ENCODE measurements at regions not wholly inside any gene's neighbourhood (a gene's known extent, or its start where the extent isn't known, plus 50 kb on each side); places are given as distances from the start of the nearest gene placed in this dataset.
"Not testable (repeated sequence)": the region's sequence is repeated elsewhere in the genome, so short reads cannot be mapped to it uniquely, and the experiment has no call there.

GRCh38 chr21:18819507-18819906, 415.9 kb upstream of the TMPRSS15 start:
- no peak overlapping the region for H3K4me3 ChIP-seq (ENCODE audit: control insufficient read depth, low read depth, low read length)
- TF ChIP-seq CTCF (IDR thresholded peaks at IDR 0.05; ENCODE audit: control insufficient read depth, insufficient read depth, low read depth, low read length, missing control alignments), result no peak
- no peak for DNase-seq (ENCODE audit: low read depth)

DNA sequence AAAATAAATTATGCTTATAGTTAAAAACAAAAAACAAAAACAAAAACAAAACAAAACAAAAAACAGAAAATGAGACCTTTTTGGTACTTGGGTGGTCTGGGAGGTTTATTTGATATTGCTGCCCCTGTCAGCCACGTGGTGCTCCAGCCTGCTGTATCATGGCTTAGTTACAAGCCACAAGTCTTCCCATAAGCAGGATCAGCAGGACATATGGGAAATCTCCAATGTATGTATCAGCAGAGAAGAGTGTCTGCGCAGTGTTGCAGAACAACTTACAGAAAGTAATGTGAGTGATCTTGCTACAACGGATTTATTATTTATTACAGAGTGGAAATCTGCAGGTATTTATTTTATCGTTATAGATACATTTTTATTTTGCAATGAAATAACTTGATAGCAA, 423.0 kb upstream of the TMPRSS15 start:
- no peak overlapping the region for H3K4me3 ChIP-seq (ENCODE audit: control insufficient read depth, low read depth, low read length)
- TF ChIP-seq CTCF (IDR thresholded peaks at IDR 0.05; ENCODE audit: control insufficient read depth, insufficient read depth, low read depth, low read length, missing control alignments), result no peak
- DNase-seq (ENCODE audit: low read depth), result no peak

- TF ChIP-seq CTCF (IDR thresholded peaks at IDR 0.05; ENCODE audit: control insufficient read depth, insufficient read depth, low read depth, low read length, missing control alignments), result no peak
- no peak overlapping the region for H3K4me3 ChIP-seq (ENCODE audit: control insufficient read depth, low read depth, low read length)
- no peak for DNase-seq (ENCODE audit: low read depth)
Measured at GRCh38 chr21:18831942-18832676, 428.5 kb upstream of the TMPRSS15 start.

DNA sequence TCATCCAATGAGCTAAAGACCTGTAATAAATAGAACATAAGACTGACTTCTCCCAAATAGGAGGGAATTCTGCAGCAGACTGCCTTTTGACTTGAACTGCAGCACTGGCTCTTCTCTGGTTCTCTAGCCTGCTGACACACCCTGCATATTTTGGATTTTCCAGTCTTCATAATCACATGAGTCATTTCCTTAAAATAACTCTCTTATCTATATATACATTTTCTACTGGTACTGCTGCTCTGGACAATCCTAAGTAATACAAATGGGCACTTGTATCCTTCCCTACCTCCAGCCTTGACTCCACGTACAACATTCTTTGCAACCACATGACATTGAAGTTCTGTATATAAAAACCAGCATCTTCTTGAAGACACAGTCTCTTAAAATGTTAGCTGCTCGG, 429.4 kb upstream of the TMPRSS15 start:
- no peak for TF ChIP-seq CTCF (IDR thresholded peaks at IDR 0.05; ENCODE audit: control insufficient read depth, insufficient read depth, low read depth, low read length, missing control alignments)
- no peak overlapping the region for H3K4me3 ChIP-seq (ENCODE audit: control insufficient read depth, low read depth, low read length)
- DNase-seq (ENCODE audit: low read depth), result no peak

GRCh38 chr21:18834121-18834520, 430.5 kb upstream of the TMPRSS15 start:
- DNase-seq (ENCODE audit: low read depth); H3K4me3 ChIP-seq (ENCODE audit: control insufficient read depth, low read depth, low read length): not testable (repeated sequence)

DNA sequence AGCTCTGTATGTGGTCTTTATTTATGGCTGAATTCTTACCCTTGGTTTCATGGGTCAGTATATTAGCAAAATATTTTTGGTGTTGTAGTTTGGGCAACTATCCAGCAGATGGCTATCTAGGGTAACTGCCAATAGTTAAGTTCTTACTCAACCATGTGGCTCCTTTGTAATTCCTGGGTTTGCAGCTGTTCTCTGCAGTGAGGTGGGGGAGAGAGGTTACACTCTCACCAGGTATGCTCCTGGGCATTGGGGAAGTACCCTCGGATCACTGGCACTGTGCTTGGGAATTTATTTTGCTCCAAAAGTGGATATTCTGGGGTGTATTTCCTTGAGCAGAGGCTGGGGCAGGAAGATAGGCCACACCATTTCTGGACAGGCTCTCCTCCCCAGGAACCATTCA, 436.7 kb upstream of the TMPRSS15 start:
- no peak for DNase-seq (ENCODE audit: low read depth)
- no peak overlapping the region for H3K4me3 ChIP-seq (ENCODE audit: control insufficient read depth, low read depth, low read length)
- no peak for TF ChIP-seq CTCF (IDR thresholded peaks at IDR 0.05; ENCODE audit: control insufficient read depth, insufficient read depth, low read depth, low read length, missing control alignments)

DNA sequence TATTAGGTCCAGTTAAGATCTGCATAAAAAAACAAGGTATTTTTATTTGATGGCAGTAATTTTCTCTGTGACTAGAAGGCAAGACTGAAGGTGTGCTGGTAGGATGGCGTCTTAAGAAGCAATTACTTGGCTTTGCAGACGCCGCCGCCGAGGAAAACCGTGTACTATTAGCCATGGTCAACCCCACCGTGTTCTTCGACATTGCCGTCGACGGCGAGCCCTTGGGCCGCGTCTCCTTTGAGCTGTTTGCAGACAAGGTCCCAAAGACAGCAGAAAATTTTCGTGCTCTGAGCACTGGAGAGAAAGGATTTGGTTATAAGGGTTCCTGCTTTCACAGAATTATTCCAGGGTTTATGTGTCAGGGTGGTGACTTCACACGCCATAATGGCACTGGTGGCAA, 454.0 kb upstream of the TMPRSS15 start:
- H3K4me3 ChIP-seq (ENCODE audit: control insufficient read depth, low read depth, low read length); DNase-seq (ENCODE audit: low read depth): not testable (repeated sequence)

DNA sequence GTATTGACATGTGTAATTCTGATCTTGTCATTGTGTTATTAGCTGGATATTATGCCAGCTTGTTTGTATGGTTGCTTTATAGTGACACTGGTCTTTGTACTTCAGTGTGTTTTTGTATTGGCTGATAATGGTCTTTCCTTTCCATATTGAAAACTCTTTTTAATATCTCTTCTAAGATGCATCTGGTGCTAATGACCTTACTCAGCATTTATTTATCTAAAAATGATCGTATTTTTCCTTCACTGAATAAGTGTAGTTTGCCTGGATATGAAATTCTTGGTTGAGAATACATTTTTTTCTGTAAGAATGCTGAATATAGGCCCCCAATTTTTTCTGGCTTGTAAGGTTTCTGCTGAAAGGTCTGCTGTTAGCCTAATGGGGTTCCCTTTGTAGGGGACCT, 465.5 kb upstream of the TMPRSS15 start:
- DNase-seq (ENCODE audit: low read depth), result no peak
- H3K4me3 ChIP-seq (ENCODE audit: control insufficient read depth, low read depth, low read length), result no peak overlapping the region
- no peak for TF ChIP-seq CTCF (IDR thresholded peaks at IDR 0.05; ENCODE audit: control insufficient read depth, insufficient read depth, low read depth, low read length, missing control alignments)
